Activated T-helper 1 cell treated with Interleukin-2 at 50 U/mL for 16 hours (primary cell): ENCODE measurements at regions not wholly inside any gene's neighbourhood (a gene's known extent, or its start where the extent isn't known, plus 50 kb on each side); places are given as distances from the start of the nearest gene placed in this dataset.
A peak's percentile ranks its signal among the peaks of the same experiment; 100 is the strongest.
"Not testable (repeated sequence)": the region's sequence is repeated elsewhere in the genome, so short reads cannot be mapped to it uniquely, and the experiment has no call there.

Experiments used
- DNase-seq: peaks from one replicate; pipeline ENCODE4 v3.0.0-alpha.2; 2020; ENCODE audit warnings: low read depth

- DNase-seq = no peak
Observed at GRCh38 chr11:34001557-34002064, 49.9 kb upstream of the CAPRIN1 start.

DNA sequence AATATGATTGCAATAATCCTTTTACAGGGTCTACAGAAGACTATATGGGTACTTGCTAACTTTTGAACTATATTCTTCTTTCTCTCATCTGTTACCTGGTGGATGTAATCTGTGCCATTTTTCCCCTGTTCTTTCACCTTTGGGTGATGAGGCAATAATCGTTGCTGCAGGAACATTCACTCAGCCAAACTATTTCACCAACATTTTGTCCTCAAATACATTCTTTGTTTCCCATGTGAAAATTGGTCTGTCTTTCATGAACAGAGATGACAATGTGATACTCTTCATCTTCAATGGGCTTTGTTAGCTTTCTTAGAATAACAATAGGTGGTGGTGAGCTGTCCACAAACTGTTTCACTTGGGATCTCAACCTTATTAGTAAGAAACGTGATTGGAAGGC, 52.1 kb upstream of the CAPRIN1 start:
- no peak for DNase-seq

DNA sequence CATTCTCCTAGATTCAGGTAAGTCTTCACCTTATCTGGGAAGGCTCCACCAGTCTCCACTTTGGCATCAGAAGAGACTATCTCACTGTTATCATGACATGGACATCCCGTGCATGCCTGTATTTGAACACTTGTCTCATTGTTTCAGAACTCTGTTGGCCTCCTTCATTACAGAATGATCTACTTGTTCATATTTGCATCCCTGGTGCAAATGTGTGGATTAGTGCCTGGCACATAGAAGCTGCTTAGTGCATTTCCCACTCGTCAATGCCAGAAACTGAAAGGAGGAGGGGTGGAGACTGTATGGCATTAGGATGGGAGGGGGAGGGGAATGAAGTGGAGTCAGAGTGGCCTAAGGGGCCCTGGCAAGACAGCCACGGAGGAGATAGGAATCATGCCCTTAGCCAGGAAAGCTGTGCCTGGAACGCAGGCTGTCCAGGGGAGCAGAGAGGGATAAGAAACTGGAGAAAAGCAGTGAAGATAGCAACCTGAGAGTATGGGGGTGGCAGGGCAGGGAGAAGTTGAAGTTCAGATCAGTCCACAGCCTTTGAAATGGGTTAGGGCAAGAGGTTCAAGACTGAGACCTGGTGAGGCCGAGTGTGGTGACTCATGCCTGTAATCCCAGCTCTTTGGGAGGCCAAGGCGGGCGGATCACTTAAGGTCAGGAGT, 53.8 kb upstream of the CAPRIN1 start:
- no peak for DNase-seq

GRCh38 chr11:33996498-33997454, 54.8 kb upstream of the CAPRIN1 start:
- peak; percentile 48 for DNase-seq

DNA sequence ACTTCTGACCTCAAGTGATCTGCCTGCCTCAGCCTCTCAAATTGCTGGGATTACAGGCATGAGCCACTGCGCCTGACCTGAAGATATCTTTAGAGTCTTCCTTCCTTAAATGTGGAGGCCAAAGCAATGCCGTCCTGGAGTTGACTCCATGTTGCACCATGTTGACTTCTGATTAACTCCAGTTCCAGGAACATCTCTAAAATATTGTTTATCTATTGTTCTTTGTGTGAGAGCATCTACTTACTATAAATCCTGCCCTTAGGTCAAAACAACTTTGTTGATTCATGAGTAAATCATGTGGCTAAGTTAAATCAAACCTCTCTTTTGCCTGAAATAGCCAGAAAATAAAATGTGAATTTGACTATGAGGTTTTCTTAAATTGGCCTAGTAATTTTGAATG, 56.6 kb upstream of the CAPRIN1 start:
- no peak for DNase-seq

DNA sequence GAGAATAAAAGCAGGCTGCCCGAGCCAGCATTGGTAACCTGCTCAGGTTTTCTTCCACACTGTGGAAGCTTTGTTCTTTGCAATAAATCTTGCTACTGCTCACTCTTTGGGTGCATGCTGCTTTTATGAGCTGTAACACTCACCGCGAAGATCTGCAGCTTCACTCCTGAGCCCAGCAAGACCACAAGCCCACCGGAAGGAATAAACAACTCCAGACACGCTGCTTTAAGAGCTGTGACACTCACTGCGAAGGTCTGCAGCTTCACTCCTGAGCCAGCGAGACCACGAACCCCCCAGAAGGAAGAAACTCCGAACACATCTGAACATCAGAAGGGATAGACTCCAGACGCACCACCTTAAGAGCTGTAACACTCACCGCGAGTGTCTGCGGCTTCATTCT, 60.4 kb upstream of the CAPRIN1 start:
- DNase-seq = not testable (repeated sequence)

DNA sequence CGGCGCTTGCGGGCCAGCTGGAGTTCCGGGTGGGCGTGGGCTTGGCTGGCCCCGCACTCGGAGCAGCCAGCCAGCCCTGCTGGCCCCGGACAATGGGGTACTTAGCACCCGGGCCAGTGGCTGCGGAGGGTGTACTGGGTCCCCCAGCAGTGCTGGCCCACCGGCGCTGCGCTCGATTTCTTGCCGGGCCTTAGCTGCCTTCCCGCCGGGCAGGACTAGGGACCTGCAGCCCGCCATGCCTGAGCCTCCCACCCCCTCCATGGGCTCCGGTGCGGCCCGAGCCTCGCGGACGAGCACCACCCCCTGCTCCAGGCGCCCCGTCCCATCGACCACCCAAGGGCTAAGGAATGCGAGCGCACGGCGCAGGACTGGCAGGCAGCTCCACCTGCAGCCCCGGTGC, 61.4 kb upstream of the CAPRIN1 start:
- not testable (repeated sequence) for DNase-seq

GRCh38 chr11:33989461-33989860, 62.1 kb upstream of the CAPRIN1 start:
- DNase-seq = no peak

DNA sequence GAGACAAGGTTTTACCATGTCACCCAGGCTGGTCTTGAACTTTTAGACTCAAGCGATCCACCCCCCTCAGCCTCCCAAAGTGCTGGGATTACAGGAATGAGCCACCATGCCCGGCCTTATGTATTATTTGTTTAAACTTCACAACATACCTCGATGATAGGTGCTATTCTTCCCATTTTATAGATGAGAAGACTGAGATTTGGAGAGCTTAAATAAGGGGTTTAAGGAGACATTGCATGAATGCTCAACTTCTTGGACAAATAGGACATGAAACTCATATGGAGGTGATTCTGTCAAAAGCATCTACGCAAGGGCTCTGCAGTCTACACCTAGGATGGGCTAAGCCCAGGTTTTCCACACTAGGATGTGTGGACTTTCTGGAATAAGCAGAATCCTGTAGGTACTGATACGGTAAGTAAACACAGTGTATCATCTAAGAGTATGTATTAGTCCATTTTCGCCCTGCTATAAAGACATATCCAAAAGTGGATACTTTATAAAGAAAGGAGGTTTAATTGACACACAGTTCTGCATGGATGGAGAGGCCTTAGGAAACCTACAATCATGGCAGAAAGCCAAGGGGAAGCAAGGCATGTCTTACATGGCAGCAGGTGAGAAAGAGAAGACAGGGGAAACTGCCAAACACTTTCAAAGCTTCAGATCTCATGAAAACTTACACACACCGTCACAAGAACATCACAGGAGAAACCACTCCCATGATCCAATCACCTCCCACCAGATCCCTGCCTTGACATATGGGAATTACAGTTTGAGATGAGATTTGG, 62.8 kb upstream of the CAPRIN1 start:
- no peak for DNase-seq

DNA sequence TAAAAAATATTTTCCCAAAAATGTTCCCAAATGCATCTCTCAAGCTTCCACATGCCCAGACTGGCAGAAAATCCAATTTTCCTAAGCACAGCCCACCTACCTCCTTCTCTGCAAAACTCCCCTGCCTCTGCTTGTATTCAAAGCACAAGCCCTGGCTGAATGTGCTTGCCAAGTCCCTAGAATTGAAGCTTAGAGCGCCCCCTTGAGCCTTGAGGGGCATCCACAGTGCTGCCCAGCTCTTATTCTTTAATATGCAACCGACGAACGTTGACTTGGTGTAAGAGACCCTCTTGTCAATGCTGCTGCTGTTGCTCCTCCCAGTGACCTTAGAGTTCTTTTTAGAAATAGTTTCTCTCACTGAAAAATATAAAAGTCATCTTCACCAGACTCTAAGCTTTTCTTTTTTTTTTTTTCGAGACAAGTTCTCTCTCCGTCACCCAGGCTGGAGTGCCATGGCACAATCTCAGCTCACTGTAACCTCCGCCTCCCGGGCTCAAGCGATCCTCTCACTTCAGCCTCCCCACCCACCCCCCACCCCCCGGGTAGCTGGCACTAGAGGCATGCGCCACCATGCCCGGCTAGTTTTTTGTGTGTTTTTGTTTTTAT, 63.5 kb upstream of the CAPRIN1 start:
- peak; percentile 43 for DNase-seq

DNA sequence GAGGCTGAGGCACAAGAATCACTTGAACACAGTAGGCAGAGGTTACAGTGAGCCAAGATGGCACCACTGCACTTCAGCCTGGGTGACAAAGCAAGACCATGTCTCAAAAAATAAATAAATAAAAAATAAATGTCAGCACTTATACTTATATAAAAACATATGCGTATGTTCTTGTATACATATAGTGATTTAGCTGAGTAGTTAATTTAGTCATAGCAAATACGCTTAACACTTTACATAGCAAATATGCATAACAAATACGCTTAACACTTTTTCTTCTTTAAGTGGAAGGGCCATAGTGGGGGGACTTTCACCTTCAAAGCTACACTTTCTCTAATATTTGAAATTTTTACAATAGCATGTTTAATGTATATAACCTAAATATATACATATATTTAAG, 64.0 kb upstream of the CAPRIN1 start:
- DNase-seq = no peak

DNA sequence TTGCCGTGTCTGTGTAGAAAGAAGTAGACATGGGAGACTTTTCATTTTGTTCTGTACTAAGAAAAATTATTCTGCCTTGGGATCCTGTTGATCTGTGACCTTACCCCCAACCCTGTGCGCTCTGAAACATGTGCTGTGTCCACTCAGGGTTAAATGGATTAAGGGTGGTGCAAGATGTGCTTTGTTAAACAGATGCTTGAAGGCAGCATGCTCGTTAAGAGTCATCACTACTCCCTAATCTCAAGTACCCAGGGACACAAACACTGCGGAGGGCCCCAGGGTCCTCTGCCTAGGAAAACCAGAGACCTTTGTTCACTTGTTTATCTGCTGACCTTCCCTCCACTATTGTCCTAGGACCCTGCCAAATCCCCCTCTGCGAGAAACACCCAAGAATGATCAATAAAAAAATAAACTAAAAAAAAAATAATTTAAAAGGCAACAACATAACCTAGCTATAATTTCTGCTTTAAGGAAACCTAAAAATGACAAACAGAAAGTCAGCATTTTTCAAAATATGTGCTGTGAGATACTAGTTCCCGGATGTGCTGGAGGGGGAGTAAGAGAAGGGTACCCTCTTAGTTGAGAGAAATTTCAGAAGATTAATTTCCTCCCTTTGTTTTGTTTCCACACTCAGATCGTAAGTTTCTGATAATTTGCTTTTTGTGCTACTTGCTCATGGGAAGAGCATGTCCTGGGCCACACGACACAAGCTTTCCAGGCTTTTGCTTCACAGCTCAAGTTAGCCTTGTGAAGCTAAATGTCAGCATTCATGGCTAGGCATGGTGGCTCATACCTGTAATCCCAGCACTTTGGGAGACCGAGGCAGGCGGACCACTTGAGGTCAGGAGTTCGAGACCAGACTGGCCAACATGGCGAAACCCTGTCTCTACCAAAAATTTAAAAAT, 64.7 kb upstream of the CAPRIN1 start:
- DNase-seq = not testable (repeated sequence)

DNA sequence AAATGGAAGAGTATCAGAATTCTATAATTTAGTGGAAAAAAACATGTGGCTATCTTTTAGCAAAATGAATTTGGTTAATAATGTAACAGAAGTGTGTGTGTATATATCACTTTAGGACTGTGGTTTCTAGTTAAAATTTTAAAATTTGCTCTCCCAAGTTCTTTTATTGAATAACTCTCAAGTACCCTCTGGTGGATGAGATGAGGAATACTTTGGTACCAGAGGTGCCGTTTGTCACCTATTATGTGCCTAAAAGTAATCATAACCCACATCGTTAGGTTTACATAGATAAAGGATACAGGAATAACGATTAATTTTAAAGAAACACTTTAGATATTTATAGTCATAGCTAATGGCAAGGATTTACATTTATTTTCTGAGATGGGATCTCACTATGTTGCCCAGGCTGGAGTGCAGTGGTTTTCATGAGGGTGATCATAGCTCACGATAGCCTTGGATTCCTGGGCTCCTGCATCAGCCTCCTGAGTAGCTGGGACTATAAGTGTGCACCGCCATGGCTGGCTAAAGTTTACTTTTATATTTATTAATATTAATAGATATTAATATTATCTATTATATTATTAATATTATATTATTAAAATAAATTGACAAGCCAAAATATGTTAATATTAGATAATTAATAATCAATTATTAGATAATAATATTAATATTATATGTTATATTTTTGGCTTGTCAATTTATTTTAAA, 66.7 kb upstream of the CAPRIN1 start:
- no peak for DNase-seq

GRCh38 chr11:33982661-33983060, 68.9 kb upstream of the CAPRIN1 start:
- DNase-seq = no peak

DNA sequence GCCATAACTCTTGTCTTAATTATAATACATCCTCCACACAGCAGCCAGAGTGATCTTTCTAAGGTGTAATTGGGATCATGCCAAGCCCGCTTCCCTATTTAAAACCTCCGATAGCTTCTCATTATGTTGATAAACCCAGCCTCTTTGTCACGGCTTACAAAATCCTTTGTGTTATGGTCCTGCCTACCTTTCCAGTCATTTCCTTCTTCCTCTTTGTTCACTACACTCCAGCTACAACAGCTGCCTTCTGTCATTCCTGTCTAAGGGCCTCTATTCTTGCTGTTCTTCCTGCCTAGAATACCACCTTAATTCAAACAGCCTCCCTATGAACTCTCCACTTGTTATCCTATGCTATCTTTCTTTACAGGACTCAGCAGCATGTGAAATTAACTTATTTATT, 70.6 kb upstream of the CAPRIN1 start:
- DNase-seq = no peak

DNA sequence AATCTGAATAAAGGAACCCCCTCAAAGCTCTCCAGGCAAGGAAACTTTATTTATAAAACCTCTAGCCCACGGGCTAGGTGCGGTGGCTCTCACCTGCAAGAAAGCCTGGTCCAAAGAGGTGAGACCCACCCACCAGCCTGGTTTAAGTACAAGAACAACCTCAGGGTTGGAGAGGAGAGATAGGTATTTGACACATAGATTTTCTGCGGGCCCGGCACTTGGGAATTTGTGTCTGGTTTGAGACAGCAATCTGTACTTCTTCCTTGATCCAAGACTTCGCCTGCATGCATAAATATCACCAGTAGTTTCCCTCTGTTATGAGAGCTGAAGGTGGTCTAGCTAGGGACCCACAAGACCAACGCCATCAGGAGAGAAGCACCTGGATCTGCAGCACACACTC, 73.2 kb upstream of the CAPRIN1 start:
- no peak for DNase-seq

DNA sequence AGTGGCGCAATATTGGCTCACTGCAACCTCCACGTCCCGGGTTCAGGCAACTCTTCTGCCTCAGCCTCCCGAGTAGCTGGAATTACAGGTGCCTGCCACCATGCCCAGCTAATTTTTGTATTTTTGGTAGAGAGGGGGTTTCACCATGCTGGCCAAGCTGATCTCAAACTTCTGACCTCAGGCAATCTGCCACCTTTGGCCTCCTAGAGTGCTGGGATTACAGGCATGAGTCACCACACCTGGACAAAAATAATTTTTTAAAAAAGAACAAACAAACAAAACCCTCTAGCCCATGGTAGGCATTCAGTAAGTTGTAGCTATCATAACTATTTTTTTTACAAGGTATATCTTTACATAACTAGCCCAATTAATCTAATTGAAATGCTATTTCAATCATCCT, 73.9 kb upstream of the CAPRIN1 start:
- no peak for DNase-seq

DNA sequence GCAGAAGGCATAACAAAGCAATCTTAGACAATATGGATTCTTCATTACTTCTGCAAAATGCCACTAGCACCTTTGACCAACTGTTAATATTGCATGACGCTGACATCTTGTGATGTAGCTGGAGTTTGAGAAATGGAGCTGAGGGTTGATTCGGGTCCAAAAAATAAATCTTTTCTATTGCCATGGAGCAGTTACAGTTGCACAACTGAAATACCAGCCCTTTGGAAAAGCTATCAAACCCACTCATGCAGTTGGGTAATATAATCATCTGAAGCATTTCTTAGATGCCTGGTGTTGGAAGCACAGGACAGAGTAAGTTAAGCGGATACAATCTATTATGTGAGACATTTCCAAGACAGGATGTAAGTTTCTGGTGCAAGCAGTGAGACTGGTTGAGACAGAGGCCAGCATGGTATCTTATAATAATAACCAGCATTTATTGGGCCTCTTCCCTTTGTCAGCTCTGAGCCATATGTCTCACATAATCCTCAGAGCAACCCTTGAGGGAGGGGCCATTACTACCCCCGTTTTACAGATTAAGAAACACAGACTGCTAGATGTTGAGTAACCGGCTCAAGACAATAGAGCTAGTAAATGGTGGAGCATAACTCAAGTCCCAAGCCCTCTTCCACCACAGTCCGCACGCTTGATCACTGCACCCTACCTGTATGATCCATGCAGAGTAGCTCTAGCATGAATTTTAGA, 74.9 kb upstream of the CAPRIN1 start:
- no peak for DNase-seq

GRCh38 chr11:33974804-33975203, 76.7 kb upstream of the CAPRIN1 start:
- DNase-seq = no peak

- DNase-seq = not testable (repeated sequence)
Observed at GRCh38 chr11:33971530-33971929, 79.7 kb upstream of the LMO2 start.
